ENCODE measurements at regions not wholly inside any gene's neighbourhood (a gene's known extent, or its start where the extent isn't known, plus 50 kb on each side); places are given as distances from the start of the nearest gene placed in this dataset.
"Not testable (repeated sequence)": the region's sequence is repeated elsewhere in the genome, so short reads cannot be mapped to it uniquely, and the experiment has no call there.

GRCh38 chr9:119736491-119737454, 367.5 kb upstream of the BRINP1 start:
- peak; percentile 50 for ATAC-seq

GRCh38 chr9:119727988-119728387, 358.8 kb upstream of the BRINP1 start:
- ATAC-seq, result no peak

- ATAC-seq, result no peak
These were observed 356.8 kb upstream of the BRINP1 start for GRCh38 chr9:119726035-119726434.

- no peak for ATAC-seq
These were observed 353.1 kb upstream of the BRINP1 start for GRCh38 chr9:119722384-119722783.

GRCh38 chr9:119712325-119712724, 343.1 kb upstream of the BRINP1 start:
- ATAC-seq, result no peak

GRCh38 chr9:119709431-119709830, 340.2 kb upstream of the BRINP1 start:
- no peak for ATAC-seq

GRCh38 chr9:119707228-119707845, 338.1 kb upstream of the BRINP1 start:
- ATAC-seq, result no peak

GRCh38 chr9:119701651-119702050, 332.4 kb upstream of the BRINP1 start:
- ATAC-seq, result no peak

GRCh38 chr9:119698535-119698934, 329.3 kb upstream of the BRINP1 start:
- ATAC-seq, result no peak

- ATAC-seq, result no peak
These were observed 328.8 kb upstream of the BRINP1 start for GRCh38 chr9:119697996-119698395.

GRCh38 chr9:119689879-119690278, 320.6 kb upstream of the BRINP1 start:
- no peak for ATAC-seq

GRCh38 chr9:119688547-119688946, 319.3 kb upstream of the BRINP1 start:
- no peak for ATAC-seq

- no peak for ATAC-seq
These were observed 308.7 kb upstream of the BRINP1 start for GRCh38 chr9:119677811-119678505.

GRCh38 chr9:119675951-119676350, 306.7 kb upstream of the BRINP1 start:
- no peak for ATAC-seq

- not testable (repeated sequence) for ATAC-seq
These were observed 303.5 kb upstream of the BRINP1 start for GRCh38 chr9:119672763-119673162.

GRCh38 chr9:119667916-119668315, 298.7 kb upstream of the BRINP1 start:
- no peak for ATAC-seq

- no peak for ATAC-seq
These were observed 297.9 kb upstream of the BRINP1 start for GRCh38 chr9:119667163-119667562.

GRCh38 chr9:119662329-119662728, 293.1 kb upstream of the BRINP1 start:
- ATAC-seq, result no peak

GRCh38 chr9:119652931-119653330, 283.7 kb upstream of the BRINP1 start:
- ATAC-seq, result no peak

GRCh38 chr9:119649205-119649604, 280.0 kb upstream of the BRINP1 start:
- ATAC-seq, result no peak

GRCh38 chr9:119639287-119639955, 270.2 kb upstream of the BRINP1 start:
- ATAC-seq, result no peak

GRCh38 chr9:119634006-119634405, 264.8 kb upstream of the BRINP1 start:
- no peak for ATAC-seq

GRCh38 chr9:119611565-119611964, 242.3 kb upstream of the BRINP1 start:
- ATAC-seq, result no peak
